ENCODE measurements at regions not wholly inside any gene's neighbourhood (a gene's known extent, or its start where the extent isn't known, plus 50 kb on each side); places are given as distances from the start of the nearest gene placed in this dataset.

GRCh38 chr12:75784591-75784990 is 247.0 kb downstream of the PHLDA1 start (continued):
- peak; percentile 51 for TF ChIP-seq ZBTB33 (IDR thresholded peaks at IDR 0.05)
- TF ChIP-seq SP1 (IDR thresholded peaks at IDR 0.05): peak; percentile 80
- peak; percentile 85 for TF ChIP-seq MAX (IDR thresholded peaks at IDR 0.05)
- no peak for TF ChIP-seq NR2F2 (IDR thresholded peaks at IDR 0.05)

- TF ChIP-seq CTCF (IDR thresholded peaks at IDR 0.05; ENCODE audit: low read depth, low read length, missing input control) (no peak), EGR1 (IDR thresholded peaks at IDR 0.05; ENCODE audit: low read depth in 2 of 2) (no peak), RXRA (IDR thresholded peaks at IDR 0.05) (no peak), MAX (IDR thresholded peaks at IDR 0.05) (no peak), HNF4A (conservative IDR thresholded peaks at IDR 0.05) (no peak), JUND (IDR thresholded peaks at IDR 0.05) (no peak), HNF4G (IDR thresholded peaks at IDR 0.05) (no peak), ATF3 (IDR thresholded peaks at IDR 0.05) (no peak), SP1 (IDR thresholded peaks at IDR 0.05) (no peak), YY1 (IDR thresholded peaks at IDR 0.05) (no peak), RAD21 (IDR thresholded peaks at IDR 0.05) (no peak), FOXA2 (IDR thresholded peaks at IDR 0.05) (no peak)
- peaks cover 0 to 13% (median 4%) of the 10 kb centered on the region in 4 donors for H3K4me1 ChIP-seq (ENCODE audit: control insufficient read depth in 4 of 4, insufficient read depth in 4 of 4, low read length in 3 of 4)
- H3K9ac ChIP-seq (ENCODE audit: low read depth in 1 of 2, low read length in 2 of 2): no peak overlapping the region
- no peaks in the 10 kb centered on the region for H3K27me3 ChIP-seq (ENCODE audit: control insufficient read depth in 4 of 4, insufficient read depth in 4 of 4, low read length in 3 of 4)
- no peaks in the 10 kb centered on the region for H3K36me3 ChIP-seq (ENCODE audit: control insufficient read depth in 4 of 4, insufficient read depth in 3 of 4, low read depth in 1 of 4, low read length in 3 of 4)
- DNase-seq (ENCODE audit: low spot score): no peak
- H3K9me3 ChIP-seq (ENCODE audit: control insufficient read depth in 4 of 4, low read length in 3 of 4): no peaks in the 10 kb centered on the region
- no peak overlapping the region for H3K27ac ChIP-seq (ENCODE audit: low read depth in 1 of 2, low read length in 2 of 2)
- H3K4me3 ChIP-seq (ENCODE audit: low read depth in 1 of 3, low read length in 3 of 3): no peak overlapping the region
- 89% methylated on average over 8 of the region's 8 CpGs for WGBS
These were observed 248.3 kb downstream of the PHLDA1 start for GRCh38 chr12:75783093-75783877.

- H3K4me1 ChIP-seq (ENCODE audit: control insufficient read depth in 4 of 4, insufficient read depth in 4 of 4, low read length in 3 of 4): peaks cover 0 to 13% (median 4%) of the 10 kb centered on the region in 4 donors
- no peak for DNase-seq (ENCODE audit: low spot score)
- H3K36me3 ChIP-seq (ENCODE audit: control insufficient read depth in 4 of 4, insufficient read depth in 3 of 4, low read depth in 1 of 4, low read length in 3 of 4): no peaks in the 10 kb centered on the region
- no peak overlapping the region for H3K4me3 ChIP-seq (ENCODE audit: low read depth in 1 of 3, low read length in 3 of 3)
- WGBS: 93% methylated on average over 4 of the region's 4 CpGs
- H3K9me3 ChIP-seq (ENCODE audit: control insufficient read depth in 4 of 4, low read length in 3 of 4): no peaks in the 10 kb centered on the region
- TF ChIP-seq RXRA (IDR thresholded peaks at IDR 0.05): no peak
- no peak for TF ChIP-seq EGR1 (IDR thresholded peaks at IDR 0.05; ENCODE audit: low read depth in 2 of 2)
- TF ChIP-seq REST (IDR thresholded peaks at IDR 0.05): no peak
- H3K27ac ChIP-seq (ENCODE audit: low read depth in 1 of 2, low read length in 2 of 2): no peak overlapping the region
- no peak overlapping the region for H3K9ac ChIP-seq (ENCODE audit: low read depth in 1 of 2, low read length in 2 of 2)
- H3K27me3 ChIP-seq (ENCODE audit: control insufficient read depth in 4 of 4, insufficient read depth in 4 of 4, low read length in 3 of 4): no peaks in the 10 kb centered on the region
These were observed 249.5 kb downstream of the PHLDA1 start for GRCh38 chr12:75782069-75782581.

All from liver (tissue), 8 donors.